HG03432 (cell line): ENCODE measurements at regions not wholly inside any gene's neighbourhood (a gene's known extent, or its start where the extent isn't known, plus 50 kb on each side); places are given as distances from the start of the nearest gene placed in this dataset.

ENCODE experiments used
- ATAC-seq: cut with Tn5 transposase; IDR thresholded peaks from one replicate; pipeline ENCODE4 v1.9.1; 2021; ENCODE audit warnings: mild to moderate bottlenecking, moderate library complexity; ENCODE audit not compliant: unreplicated experiment

DNA sequence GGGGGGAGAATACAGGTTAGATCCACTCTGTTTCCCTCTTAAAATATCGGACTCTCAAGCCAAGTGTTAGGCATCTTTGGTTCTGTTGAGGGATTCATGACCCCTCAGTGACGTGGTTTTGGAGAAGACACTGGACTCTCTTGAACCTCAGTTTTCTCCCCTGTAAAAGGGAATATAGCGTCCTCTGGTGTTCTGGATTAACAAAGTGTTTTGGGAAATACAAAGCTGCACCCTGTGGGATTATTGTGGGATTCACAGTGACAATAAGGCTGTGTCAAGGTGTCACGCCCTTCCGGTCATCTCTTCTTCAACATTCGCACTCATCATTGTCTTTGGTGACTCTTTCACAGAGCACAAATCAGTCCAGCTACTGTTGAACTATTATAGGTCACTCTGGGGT, 139.0 kb downstream of the IRX1 start:
- ATAC-seq: no peak

DNA sequence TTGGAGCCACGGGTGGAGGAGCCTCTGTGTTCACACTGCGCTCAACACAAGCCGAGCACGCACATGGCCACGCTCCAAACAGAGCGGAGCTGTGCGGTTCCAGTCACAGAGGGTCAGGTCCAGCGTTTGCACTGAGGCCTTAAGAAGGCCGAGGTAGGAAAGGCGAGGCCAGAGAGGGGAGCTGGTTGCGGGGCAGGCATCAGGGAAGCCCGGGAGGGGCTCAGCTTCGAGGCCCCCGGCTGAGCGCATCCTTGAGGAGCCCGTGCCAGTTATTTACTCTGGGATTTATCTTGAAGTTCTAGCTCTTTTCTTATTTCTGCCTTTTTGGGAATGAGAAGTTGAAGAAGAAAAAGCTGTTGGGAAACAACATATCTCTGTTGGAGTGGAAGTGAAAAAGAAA, 140.8 kb downstream of the IRX1 start:
- ATAC-seq: no peak

DNA sequence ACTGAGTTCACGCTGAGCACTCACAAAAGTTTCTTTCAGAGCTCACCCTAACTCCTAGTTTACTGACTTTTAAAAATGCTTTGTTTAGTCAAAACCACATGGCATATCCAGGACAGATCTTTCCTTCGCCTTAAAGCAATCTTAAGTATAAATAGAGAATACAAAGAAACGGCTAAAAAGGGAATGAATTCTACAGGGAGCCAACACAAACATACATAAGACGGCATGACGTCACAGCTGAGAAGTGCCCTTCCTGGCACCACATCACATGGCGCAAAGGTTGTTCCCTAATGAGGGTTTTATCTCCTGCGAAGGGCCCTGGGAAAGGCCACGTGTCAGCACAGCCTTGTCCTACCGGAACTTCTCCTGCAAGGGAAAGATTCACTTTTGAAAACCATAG, 141.3 kb downstream of the IRX1 start:
- ATAC-seq: no peak

DNA sequence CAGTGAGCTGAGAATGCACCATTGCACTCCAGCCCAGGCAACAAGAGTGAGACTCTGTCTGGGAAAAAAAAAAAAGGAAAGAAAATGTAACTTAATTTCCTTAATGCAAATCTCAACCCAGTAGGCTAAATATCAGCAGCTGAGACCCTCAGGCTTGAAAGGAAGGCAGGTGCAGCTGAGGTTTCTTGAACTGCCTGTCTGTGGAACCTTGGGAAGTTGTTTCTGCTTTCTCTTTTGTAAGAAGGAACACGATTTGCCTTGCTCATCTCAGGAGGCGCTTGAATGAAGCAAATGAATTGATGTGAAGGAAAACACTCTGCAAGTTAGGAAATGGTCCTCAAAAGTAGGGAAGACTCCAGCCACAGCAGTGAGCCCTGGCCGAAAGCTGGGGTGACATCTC, 143.3 kb downstream of the IRX1 start:
- ATAC-seq: no peak

DNA sequence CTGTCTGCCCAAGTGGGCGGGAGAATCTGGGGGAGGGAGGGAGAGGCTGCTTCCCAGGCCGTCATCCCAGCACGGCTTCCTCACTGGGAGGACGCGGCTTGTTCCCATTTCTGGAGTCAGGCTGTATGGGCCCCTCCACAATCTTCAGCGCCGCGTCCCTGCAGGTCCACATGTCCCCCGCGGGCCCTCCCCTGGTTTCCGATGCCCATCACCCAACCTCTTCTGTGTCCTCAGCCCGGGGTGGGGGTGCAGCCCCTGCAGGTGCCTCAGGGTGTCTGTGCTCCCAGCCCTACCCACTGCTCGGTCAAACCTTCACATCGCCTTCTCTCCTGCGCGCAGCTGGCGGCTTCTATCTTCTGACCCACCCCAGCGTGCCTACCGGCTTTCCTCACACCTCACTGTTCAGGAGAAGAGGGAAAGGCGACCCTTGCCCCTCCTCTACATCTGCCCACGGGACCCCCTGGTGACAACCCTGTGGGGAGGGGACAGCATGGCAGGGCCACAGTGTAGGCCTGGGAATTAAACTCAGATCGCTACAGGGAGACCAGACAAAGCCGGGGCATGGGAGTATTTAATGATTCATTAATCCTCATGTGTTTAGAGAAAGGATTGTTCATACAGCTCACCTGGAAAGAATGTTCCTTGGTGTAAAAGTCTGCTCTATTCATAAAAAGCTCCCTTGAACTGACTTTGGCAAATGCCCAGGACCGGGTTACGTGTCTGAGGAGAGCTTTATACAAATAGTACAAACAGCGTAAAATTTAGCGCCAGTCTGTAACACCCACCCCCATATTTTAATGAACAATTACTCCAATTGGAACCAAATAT, 145.1 kb downstream of the IRX1 start:
- no peak for ATAC-seq

DNA sequence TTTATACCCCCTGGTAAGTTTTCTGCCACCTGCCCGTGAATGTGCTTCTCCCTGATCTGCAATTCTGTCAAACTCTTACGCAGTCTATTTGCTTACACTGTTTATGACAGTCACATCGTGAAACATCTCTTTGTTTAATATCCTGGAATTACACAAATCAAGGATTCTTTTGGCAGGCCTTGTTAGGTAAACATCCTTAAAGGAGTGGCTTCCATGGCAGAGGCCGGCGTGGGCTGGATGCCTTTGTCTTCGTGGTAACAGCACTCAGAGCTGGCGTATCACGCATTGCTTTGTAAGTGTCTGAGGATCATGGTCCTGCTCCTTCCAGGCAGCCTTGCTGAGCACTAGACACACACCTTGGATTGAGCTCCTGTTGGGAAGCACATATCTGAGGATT, 145.7 kb downstream of the IRX1 start:
- no peak for ATAC-seq

DNA sequence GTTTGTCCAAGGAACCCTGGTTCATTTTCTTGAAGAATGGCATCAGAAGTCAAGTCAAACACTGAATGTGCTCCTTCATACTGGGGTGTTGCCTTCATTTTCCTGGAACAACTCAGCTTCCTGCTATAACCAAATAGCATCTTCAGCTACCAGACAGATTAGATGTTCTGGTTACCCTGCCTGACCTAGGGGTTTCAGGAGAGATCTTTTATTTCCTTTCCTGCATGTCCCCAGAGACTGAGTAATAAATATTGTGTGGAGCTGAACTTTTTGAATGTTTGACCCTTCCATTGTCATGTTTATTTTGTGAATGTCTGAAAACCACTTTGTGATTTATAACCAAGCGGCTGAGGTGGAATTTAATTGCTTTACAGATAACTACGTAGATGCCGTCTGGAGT, 147.1 kb downstream of the IRX1 start:
- ATAC-seq: no peak

DNA sequence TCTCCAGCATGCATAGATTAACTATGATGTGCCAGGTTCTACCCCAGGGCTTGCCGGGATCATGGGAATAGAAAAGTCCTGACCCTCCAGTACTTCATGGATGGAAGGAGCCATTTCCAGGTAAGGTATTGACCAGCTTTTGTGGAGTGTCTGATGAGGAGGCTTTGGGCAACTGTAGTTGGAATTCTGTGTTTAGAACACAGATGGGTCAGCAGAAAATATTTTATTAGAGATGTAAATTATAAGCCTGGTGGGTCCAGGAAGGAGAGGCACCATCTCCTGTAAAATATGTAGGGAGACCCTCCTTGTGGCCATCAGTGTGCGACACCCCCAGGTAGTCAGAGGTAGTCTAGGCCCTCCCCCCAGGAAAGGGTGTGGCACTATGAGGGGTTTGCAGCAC, 156.2 kb downstream of the IRX1 start:
- no peak for ATAC-seq

DNA sequence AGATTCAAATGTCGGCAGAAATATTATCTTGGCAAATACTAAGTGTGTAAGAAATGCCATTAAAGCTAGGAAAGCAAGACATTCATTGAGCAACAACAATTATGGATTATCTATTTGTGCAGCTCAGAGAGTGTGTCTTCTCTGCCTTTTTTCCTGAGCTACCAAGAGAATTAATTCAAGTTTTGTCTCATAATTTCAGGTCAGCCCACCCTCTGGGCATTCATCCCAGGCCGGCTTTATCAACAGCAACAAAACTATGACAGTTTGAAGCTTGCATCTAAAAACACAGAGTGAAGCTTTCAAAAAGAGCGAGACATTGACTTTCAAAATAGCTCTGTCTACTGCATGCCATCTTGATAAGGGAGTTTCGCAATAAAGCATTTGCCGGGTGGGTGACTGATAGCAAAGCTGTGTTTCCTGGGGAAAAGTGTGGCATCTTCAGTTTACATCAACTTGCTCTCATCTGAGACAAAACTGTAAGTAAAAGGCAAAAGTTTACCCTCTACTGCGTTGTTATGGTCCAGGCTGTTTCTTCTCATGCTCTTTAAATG, 182.4 kb downstream of the IRX1 start:
- ATAC-seq: no peak

DNA sequence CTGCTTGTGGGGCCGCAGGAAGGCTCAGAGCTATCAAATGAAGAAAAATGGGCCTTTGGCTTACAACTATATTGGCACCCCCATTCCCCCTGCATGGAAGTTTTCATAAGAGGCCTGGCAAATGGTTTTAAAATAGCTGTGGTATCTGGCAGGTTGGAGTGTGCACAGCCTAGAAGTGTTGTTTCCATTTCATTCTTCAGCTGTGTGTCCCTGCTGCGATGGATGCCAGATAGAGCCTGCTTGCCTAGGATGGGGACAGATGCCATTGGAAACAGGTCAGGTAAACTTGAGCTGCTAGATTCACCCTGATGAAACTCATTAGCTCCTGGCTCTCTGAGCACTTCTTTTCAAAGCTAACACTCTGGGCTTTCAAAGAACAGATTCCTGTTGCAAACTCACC, 183.3 kb downstream of the IRX1 start:
- ATAC-seq: no peak

DNA sequence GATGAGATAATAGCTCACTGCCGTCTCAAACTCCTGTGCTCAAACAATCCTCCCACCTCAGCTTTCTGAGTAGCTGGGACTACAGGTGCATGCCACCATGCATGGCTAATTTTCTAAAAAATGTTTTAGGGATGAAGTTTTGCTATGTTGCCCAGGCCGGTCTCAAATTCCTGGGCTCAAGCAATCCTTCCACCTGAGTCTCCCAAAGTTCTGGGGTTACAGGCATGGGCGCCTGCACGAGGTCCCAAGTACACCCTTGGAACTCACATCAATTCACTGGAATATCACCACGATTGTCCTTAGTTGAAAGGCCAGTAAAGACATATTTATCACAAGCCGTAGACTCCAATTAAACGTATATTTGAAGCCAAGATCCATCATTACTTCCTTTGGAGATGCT, 184.6 kb downstream of the IRX1 start:
- no peak for ATAC-seq

DNA sequence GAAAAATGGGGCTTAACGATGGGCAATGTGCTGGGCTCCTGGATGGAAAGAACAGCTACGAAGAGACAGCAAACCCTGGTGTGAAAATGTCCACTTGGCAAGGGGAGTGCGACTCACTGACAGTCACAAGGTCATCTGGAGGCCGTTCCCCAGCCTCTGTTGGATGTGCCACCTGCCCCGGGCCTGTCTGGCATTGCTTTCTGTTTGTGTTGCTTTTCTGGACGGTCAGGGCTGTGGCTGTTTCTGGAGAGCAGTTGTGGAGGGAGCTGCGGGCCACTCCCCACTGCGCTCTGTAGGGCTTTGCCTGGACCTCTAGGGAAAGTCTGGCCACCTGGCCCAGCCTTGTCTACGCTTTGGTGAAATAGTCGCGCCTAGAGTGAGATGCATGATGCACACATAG, 185.3 kb downstream of the IRX1 start:
- no peak for ATAC-seq

DNA sequence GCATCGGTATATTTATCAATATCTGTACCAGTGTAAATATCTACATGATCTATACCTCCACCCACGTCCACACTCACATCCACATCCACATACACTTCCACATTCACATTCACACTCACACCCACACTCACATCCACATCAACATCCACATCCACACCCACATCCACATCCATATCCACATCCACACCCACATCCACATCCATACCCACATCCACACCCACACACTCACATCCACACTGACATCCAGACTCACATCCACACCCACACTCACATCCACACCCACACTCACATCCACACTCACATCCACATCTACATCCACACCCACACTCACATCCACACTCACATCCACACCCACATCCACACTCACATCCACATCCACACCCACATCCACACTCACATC, 189.2 kb downstream of the IRX1 start:
- no peak for ATAC-seq

DNA sequence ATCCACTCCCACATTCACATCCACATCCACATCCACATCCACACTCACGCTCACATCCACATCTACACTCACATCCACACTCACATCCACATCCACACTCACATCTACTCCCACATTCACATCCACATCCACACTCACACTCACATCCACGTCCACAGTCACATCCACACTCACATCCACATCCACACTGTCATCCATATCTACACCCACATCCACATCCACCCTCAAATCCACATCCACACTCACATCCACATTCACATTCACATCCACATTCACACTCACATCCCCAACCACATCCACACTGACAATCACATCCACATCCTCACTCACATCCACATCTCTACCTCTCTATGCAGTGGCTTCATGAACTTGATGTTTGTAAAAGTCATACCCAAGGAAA, 190.5 kb downstream of the IRX1 start:
- no peak for ATAC-seq

DNA sequence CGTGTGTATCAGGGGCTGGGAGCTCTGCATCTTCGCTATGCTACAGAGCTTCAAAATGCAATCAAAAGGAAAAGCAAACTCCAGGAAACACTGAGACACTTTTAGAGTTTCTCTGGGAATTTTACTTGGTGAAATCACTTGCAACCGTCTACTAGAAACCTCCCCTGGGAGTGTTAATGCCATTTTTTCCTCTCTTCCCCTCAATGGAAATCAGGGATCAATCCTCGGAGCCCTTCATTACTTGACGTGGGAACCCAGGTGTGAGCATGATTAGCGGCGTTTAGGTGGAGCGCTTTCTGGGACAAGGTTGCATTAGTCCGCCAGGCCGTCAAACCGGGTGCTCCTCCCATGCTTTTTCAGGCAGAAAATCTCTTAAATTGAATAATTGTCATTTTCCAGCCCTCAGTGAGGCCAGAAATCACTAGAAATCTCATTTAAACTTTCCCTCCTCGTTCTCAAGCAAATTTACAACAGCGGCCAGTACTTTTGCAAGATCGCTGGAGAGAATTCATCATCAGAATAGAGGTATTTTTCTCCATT, 191.3 kb downstream of the IRX1 start:
- no peak for ATAC-seq

DNA sequence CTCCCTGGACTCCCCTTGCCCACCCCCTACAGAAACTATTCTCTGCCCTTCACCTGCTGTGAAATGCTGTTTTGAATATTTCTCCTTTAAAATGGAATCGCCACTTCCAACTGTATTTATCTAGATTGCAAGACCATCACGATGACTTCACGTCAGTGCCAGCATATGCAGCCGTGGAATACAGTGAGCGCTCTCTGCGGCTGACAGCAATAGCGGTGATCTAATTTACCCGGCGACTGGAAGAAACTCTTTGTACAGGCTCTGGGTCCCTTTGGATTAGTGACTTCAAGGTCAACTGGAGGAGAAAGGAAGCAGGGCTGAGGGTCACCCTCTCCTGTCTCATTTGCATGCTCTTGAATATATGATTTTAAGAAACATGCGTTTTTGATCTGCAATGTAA, 192.0 kb downstream of the IRX1 start:
- ATAC-seq: no peak

DNA sequence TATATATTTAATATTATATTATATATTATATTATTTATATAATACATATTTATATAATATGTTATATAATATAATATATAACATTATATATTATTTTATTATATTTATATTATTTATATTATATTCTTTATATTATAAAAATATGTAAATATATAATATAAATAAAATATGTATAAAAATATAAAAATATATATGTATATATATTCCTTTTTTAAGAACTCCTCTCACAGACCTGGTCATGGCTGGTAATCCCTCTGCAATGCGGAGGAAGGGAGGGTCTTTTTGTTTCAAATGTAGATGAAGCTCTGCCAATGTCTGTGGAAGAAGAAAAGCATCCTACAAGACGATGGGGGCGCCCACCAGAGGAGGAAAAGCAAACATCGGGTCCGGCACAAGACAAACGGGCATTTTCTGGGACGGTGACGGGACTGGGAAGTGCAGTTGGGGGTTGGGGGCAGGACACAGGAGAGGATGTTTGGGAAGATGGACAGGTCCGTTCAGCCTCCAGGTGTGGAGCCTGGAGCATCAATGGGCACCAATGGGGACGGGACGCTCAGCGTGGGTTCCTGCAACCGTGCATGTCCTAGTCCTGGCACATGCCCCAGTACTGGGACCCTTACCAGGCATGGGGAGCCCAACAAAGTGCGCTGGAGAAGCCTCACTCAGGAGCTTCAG, 194.0 kb downstream of the IRX1 start:
- no peak for ATAC-seq

DNA sequence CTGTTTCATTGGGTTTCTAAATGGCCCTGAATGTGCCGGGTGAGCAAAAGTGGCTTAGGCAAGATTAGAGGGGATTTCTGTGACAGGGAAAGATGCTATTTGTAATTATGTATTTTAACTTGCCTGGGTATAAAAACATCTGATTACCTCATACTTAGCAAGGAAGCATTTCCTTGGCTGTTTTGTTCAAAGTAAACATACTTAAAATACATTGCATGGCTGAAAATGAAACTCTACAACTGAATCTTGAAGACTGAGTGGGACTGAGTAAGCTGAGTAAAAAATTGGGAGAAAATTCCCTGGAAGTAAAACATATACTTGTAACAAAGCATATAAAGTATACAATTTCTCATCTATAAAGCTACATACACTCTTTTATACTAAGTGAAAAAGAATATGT, 197.5 kb downstream of the IRX1 start:
- no peak for ATAC-seq

DNA sequence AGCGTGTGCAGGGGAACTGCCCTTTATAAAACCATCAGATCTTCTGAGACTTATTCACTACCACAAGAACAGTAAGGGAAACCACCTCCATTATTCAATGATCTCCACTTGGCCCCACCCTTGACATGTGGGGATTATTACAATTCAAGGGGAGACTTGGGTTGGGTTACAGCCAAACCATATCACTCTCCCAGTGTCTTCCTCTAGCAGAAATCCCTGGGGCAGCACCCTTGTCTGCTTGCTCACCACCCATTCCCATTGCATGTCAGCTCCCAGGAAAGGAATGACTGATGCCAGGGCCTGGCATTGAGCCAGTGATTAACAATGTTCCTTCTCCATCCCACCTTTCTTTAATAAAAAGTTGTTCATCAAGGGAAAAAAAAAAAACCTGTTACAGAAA, 199.0 kb downstream of the IRX1 start:
- ATAC-seq: no peak

DNA sequence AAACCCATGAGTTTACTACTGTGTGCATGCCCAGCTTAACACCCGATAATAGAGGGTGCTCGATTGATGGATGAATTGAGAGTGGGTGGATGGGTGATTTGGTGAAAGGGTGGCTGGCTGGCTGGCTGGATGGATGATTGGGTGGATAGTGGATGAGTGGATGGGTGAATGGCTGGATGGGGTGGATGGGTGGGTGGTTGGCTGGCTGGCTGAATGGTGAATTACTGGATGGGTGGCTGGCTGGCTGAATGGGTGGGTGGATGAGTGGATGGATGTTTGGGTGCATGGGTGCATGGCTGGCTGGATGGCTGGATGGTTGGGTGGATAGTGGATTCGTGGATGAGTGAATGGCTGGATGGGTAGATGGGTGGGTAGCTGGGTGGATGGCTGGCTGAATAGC, 201.1 kb downstream of the IRX1 start:
- no peak for ATAC-seq

DNA sequence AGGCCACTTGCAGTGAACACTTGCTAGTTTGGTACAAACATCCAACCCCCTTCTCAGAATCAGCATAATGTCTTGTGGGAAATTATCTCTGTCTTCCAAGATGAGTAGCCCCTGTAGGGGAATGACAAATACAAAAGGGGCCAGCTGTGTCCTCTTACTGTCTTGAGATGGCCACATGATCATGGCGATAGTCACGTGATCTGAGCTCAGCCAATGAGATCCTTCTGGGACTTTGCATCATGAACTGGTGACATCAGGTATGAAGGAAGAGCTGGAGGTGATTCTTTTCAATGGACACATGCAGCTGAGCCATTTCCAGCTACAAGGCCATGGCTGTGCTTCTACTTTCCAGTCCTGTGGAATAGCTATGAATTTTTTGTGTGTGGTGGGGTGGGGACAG, 206.3 kb downstream of the IRX1 start:
- ATAC-seq: no peak

DNA sequence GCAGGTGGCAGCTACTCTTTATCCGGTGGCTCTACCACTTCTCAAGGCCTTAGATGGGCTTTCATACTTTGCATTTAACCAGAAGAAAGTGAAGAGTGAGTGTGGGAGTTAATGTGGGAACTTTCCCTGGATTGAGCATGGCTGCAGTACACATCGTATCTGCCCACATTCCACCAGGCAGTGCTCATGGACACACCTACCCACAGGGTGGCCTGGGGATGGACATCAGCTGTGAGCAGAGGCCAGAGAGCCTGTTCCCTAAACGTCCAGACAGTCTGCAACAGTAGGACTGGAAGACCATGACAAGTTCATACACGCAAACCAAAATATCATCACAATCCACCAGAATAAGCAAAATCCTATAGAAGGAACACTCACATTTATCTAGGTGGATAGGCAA, 213.8 kb downstream of the IRX1 start:
- no peak for ATAC-seq
